DMS 273 (cell line): ENCODE measurements at regions not wholly inside any gene's neighbourhood (a gene's known extent, or its start where the extent isn't known, plus 50 kb on each side); places are given as distances from the start of the nearest gene placed in this dataset.

Source experiments
- DNase-seq: peaks from one replicate; lab custom pipeline; 2025; ENCODE audit not compliant: unreplicated experiment; lab: John Stamatoyannopoulos, UW

GRCh38 chr21:31470896-31471694, 127.0 kb upstream of the TIAM1 start:
- DNase-seq: no peak

GRCh38 chr21:31460980-31461379, 116.9 kb upstream of the TIAM1 start:
- no peak for DNase-seq

- DNase-seq: peak; percentile 78
Observed at GRCh38 chr21:31459457-31459856, 115.4 kb upstream of the TIAM1 start.

- DNase-seq: peak; percentile 21
Observed at GRCh38 chr21:31457675-31458074, 113.6 kb upstream of the TIAM1 start.

GRCh38 chr21:31456201-31456600, 112.1 kb upstream of the TIAM1 start:
- no peak for DNase-seq

- no peak for DNase-seq
Observed at GRCh38 chr21:31455506-31455905, 111.4 kb upstream of the TIAM1 start.

GRCh38 chr21:31450980-31451379, 106.9 kb upstream of the TIAM1 start:
- DNase-seq: no peak

- no peak for DNase-seq
Observed at GRCh38 chr21:31449921-31450535, 106.0 kb upstream of the TIAM1 start.

- no peak for DNase-seq
Observed at GRCh38 chr21:31448496-31448895, 104.4 kb upstream of the TIAM1 start.

- DNase-seq: no peak
Observed at GRCh38 chr21:31447505-31447904, 103.4 kb upstream of the TIAM1 start.

GRCh38 chr21:31446226-31446855, 102.3 kb upstream of the TIAM1 start:
- DNase-seq: no peak

GRCh38 chr21:31445137-31445536, 101.1 kb upstream of the TIAM1 start:
- no peak for DNase-seq

GRCh38 chr21:31443736-31444521, 99.9 kb upstream of the TIAM1 start:
- no peak for DNase-seq

GRCh38 chr21:31442339-31442738, 98.3 kb upstream of the TIAM1 start:
- DNase-seq: no peak

GRCh38 chr21:31429506-31429905, 85.4 kb upstream of the TIAM1 start:
- peak; percentile 85 for DNase-seq

GRCh38 chr21:31426235-31426797, 82.3 kb upstream of the TIAM1 start:
- no peak for DNase-seq

GRCh38 chr21:31425138-31425537, 81.1 kb upstream of the TIAM1 start:
- DNase-seq: no peak

- DNase-seq: peak; percentile 20
Observed at GRCh38 chr21:31424058-31424457, 80.0 kb upstream of the TIAM1 start.

- no peak for DNase-seq
Observed at GRCh38 chr21:31420988-31421387, 76.9 kb upstream of the TIAM1 start.

GRCh38 chr21:31420354-31420753, 76.3 kb upstream of the TIAM1 start:
- DNase-seq: no peak

- no peak for DNase-seq
Observed at GRCh38 chr21:31418377-31419001, 74.4 kb upstream of the TIAM1 start.
